Osteocyte (in vitro differentiated cells): ENCODE measurements at regions not wholly inside any gene's neighbourhood (a gene's known extent, or its start where the extent isn't known, plus 50 kb on each side); places are given as distances from the start of the nearest gene placed in this dataset.

Source experiments
- DNase-seq: peaks from one replicate; pipeline ENCODE4 v3.0.0; 2021; ENCODE audit warnings: mixed read lengths; ENCODE audit not compliant: unreplicated experiment; ENCODE audit errors: extremely low spot score
- H3K27ac Mint-ChIP-seq: one replicate; pipeline ENCODE4 v1.8.0; 2021; ENCODE audit warnings: mild to moderate bottlenecking, mixed read lengths; ENCODE audit not compliant: unreplicated experiment
- H3K27me3 Mint-ChIP-seq: one replicate; pipeline ENCODE4 v1.8.0; 2021; ENCODE audit warnings: mixed read lengths; ENCODE audit not compliant: unreplicated experiment
- H3K36me3 Mint-ChIP-seq: one replicate; pipeline ENCODE4 v1.8.0; 2021; ENCODE audit warnings: mixed read lengths; ENCODE audit not compliant: unreplicated experiment
- H3K4me1 Mint-ChIP-seq: one replicate; pipeline ENCODE4 v1.8.0; 2021; ENCODE audit warnings: mixed read lengths; ENCODE audit not compliant: unreplicated experiment
- H3K4me3 Mint-ChIP-seq: one replicate; pipeline ENCODE4 v1.8.0; 2021; ENCODE audit warnings: mild to moderate bottlenecking, moderate library complexity, mixed read lengths; ENCODE audit not compliant: unreplicated experiment
- H3K9me3 Mint-ChIP-seq: one replicate; pipeline ENCODE4 v1.8.0; 2021; ENCODE audit warnings: mixed read lengths; ENCODE audit not compliant: unreplicated experiment
- CTCF ChIP-seq: fragments of 200-600 bp; sonication (generic); IDR thresholded peaks from 2 replicates; pipeline ENCODE4 v1.5.0; 2021; ENCODE audit warnings: antibody characterized with exemption, mild to moderate bottlenecking, moderate library complexity

- Mint-ChIP-seq H3K27me3 (no peaks in the 10 kb centered on the region), H3K27ac (no peak overlapping the region), H3K4me1 (no peaks in the 10 kb centered on the region), H3K36me3 (peaks cover 4% of the 10 kb centered on the region), H3K9me3 (peaks cover 4% of the 10 kb centered on the region), H3K4me3 (no peak overlapping the region)
- no peak for TF ChIP-seq CTCF
- no peak for DNase-seq
Observed at GRCh38 chr9:79341561-79341960, 230.2 kb upstream of the TLE4 start.

GRCh38 chr9:79346350-79347020 is 225.3 kb upstream of the TLE4 start:
- DNase-seq, result no peak
- Mint-ChIP-seq H3K4me3 (no peak overlapping the region), H3K27me3 (no peaks in the 10 kb centered on the region), H3K4me1 (no peaks in the 10 kb centered on the region), H3K36me3 (no peaks in the 10 kb centered on the region), H3K9me3 (peaks cover under 1% of the 10 kb centered on the region), H3K27ac (no peak overlapping the region)
- TF ChIP-seq CTCF, result no peak

GRCh38 chr9:79352322-79352721 is 219.4 kb upstream of the TLE4 start:
- Mint-ChIP-seq H3K9me3 (peaks cover 11% of the 10 kb centered on the region), H3K27ac (no peak overlapping the region), H3K4me1 (peaks cover 12% of the 10 kb centered on the region), H3K36me3 (no peaks in the 10 kb centered on the region), H3K4me3 (no peak overlapping the region), H3K27me3 (no peaks in the 10 kb centered on the region)
- DNase-seq, result no peak
- no peak for TF ChIP-seq CTCF

GRCh38 chr9:79353856-79354520 is 217.8 kb upstream of the TLE4 start:
- no peak overlapping the region for H3K4me3 Mint-ChIP-seq
- peak overlapping the region; percentile 35 for H3K27ac Mint-ChIP-seq
- peaks cover 11% of the 10 kb centered on the region for H3K9me3 Mint-ChIP-seq
- no peak for DNase-seq
- no peaks in the 10 kb centered on the region for H3K36me3 Mint-ChIP-seq
- no peaks in the 10 kb centered on the region for H3K27me3 Mint-ChIP-seq
- TF ChIP-seq CTCF, result no peak
- H3K4me1 Mint-ChIP-seq, result peaks cover 12% of the 10 kb centered on the region

- TF ChIP-seq CTCF, result no peak
- Mint-ChIP-seq H3K4me3 (no peak overlapping the region), H3K4me1 (peaks cover 35% of the 10 kb centered on the region), H3K27me3 (no peaks in the 10 kb centered on the region), H3K36me3 (no peaks in the 10 kb centered on the region), H3K9me3 (peaks cover 5% of the 10 kb centered on the region), H3K27ac (no peak overlapping the region)
- no peak for DNase-seq
Observed at GRCh38 chr9:79357194-79357593, 214.6 kb upstream of the TLE4 start.
